Activated CD4-positive, alpha-beta T cell treated with anti-CD3 and anti-CD28 coated beads, Interleukin-2, amount 10 ng/mL, durations not matched to agents 24 days and 14 days (primary cell): ENCODE measurements at regions not wholly inside any gene's neighbourhood (a gene's known extent, or its start where the extent isn't known, plus 50 kb on each side); places are given as distances from the start of the nearest gene placed in this dataset.
"Not testable (repeated sequence)": the region's sequence is repeated elsewhere in the genome, so short reads cannot be mapped to it uniquely, and the experiment has no call there.

Experiments used
- DNase-seq: peaks from one replicate; pipeline ENCODE4 v3.0.0; 2022
- H3K27ac Mint-ChIP-seq: one replicate; pipeline ENCODE4 v1.8.0; 2022; ENCODE audit warnings: mild to moderate bottlenecking, mixed read lengths
- H3K27me3 Mint-ChIP-seq: one replicate; pipeline ENCODE4 v1.8.0; 2022; ENCODE audit warnings: mixed read lengths
- H3K36me3 Mint-ChIP-seq: one replicate; pipeline ENCODE4 v1.8.0; 2022; ENCODE audit warnings: low read depth, mild to moderate bottlenecking, mixed read lengths
- H3K4me1 Mint-ChIP-seq: one replicate; pipeline ENCODE4 v1.8.0; 2021; ENCODE audit warnings: mixed read lengths
- H3K4me3 Mint-ChIP-seq: one replicate; pipeline ENCODE4 v1.8.0; 2022; ENCODE audit warnings: mild to moderate bottlenecking, moderate library complexity, mixed read lengths
- H3K9me3 Mint-ChIP-seq: one replicate; pipeline ENCODE4 v1.8.0; 2021; ENCODE audit warnings: mixed read lengths
- intact Hi-C: fragments of 100-400 bp; cut with micrococcal nuclease; formaldehyde crosslinking; loops from one replicate; pipeline ENCODE4 v1.15.1; 2023

GRCh38 chr10:4396401-4397283 is 429.4 kb upstream of the AKR1E2 start:
- DNase-seq: no peak
- Mint-ChIP-seq H3K27me3 (peaks cover 6% of the 10 kb centered on the region), H3K9me3 (no peaks in the 10 kb centered on the region), H3K36me3 (no peaks in the 10 kb centered on the region), H3K4me3 (no peak overlapping the region), H3K27ac (no peak overlapping the region), H3K4me1 (no peaks in the 10 kb centered on the region)
- intact Hi-C loops: no loop called here

- Mint-ChIP-seq H3K36me3 (no peaks in the 10 kb centered on the region), H3K27me3 (peaks cover 6% of the 10 kb centered on the region), H3K27ac (no peak overlapping the region), H3K4me3 (no peak overlapping the region), H3K4me1 (no peaks in the 10 kb centered on the region), H3K9me3 (no peaks in the 10 kb centered on the region)
- no peak for DNase-seq
- intact Hi-C loops: no loop called here
Measured at GRCh38 chr10:4395731-4396130, 430.3 kb upstream of the AKR1E2 start.

GRCh38 chr10:4394455-4394854 is 431.6 kb upstream of the AKR1E2 start:
- H3K4me1 Mint-ChIP-seq: not testable (repeated sequence)

GRCh38 chr10:4391683-4392082 is 434.3 kb upstream of the AKR1E2 start:
- peaks cover 17% of the 10 kb centered on the region for H3K27me3 Mint-ChIP-seq
- no peaks in the 10 kb centered on the region for H3K4me1 Mint-ChIP-seq
- no peak overlapping the region for H3K4me3 Mint-ChIP-seq
- no peak overlapping the region for H3K27ac Mint-ChIP-seq
- DNase-seq: no peak
- no peaks in the 10 kb centered on the region for H3K36me3 Mint-ChIP-seq
- intact Hi-C loops: no loop called here
- H3K9me3 Mint-ChIP-seq: no peaks in the 10 kb centered on the region

More at GRCh38 chr10:4394455-4394854, 431.6 kb upstream of the AKR1E2 start:
- DNase-seq, intact Hi-C loops, H3K9me3 Mint-ChIP-seq, H3K4me3 Mint-ChIP-seq, H3K27ac Mint-ChIP-seq, H3K27me3 Mint-ChIP-seq, H3K36me3 Mint-ChIP-seq: not testable (repeated sequence)

- Mint-ChIP-seq H3K27me3 (peaks cover 22% of the 10 kb centered on the region), H3K4me1 (no peaks in the 10 kb centered on the region), H3K9me3 (no peaks in the 10 kb centered on the region), H3K27ac (no peak overlapping the region), H3K36me3 (no peaks in the 10 kb centered on the region), H3K4me3 (no peak overlapping the region)
- intact Hi-C loops: no loop called here
- DNase-seq: no peak
Measured at GRCh38 chr10:4390219-4390618, 435.8 kb upstream of the AKR1E2 start.

GRCh38 chr10:4385231-4385870 is 440.7 kb upstream of the AKR1E2 start:
- no peak overlapping the region for H3K4me3 Mint-ChIP-seq
- H3K27me3 Mint-ChIP-seq: peaks cover 41% of the 10 kb centered on the region
- H3K36me3 Mint-ChIP-seq: no peaks in the 10 kb centered on the region
- no peaks in the 10 kb centered on the region for H3K9me3 Mint-ChIP-seq
- intact Hi-C loops: no loop called here
- H3K27ac Mint-ChIP-seq: no peak overlapping the region
- DNase-seq: peak; percentile 45
- H3K4me1 Mint-ChIP-seq: no peaks in the 10 kb centered on the region

GRCh38 chr10:4384245-4384644 is 441.8 kb upstream of the AKR1E2 start:
- H3K9me3 Mint-ChIP-seq: no peaks in the 10 kb centered on the region
- no peaks in the 10 kb centered on the region for H3K4me1 Mint-ChIP-seq
- DNase-seq: peak; percentile 36
- H3K27ac Mint-ChIP-seq: no peak overlapping the region
- H3K27me3 Mint-ChIP-seq: peaks cover 37% of the 10 kb centered on the region
- intact Hi-C loops: no loop called here
- H3K4me3 Mint-ChIP-seq: no peak overlapping the region
- H3K36me3 Mint-ChIP-seq: no peaks in the 10 kb centered on the region

- intact Hi-C loops: no loop called here
- Mint-ChIP-seq H3K9me3 (no peaks in the 10 kb centered on the region), H3K27me3 (peaks cover 32% of the 10 kb centered on the region), H3K4me3 (no peak overlapping the region), H3K4me1 (no peaks in the 10 kb centered on the region), H3K27ac (no peak overlapping the region), H3K36me3 (no peaks in the 10 kb centered on the region)
- DNase-seq: no peak
Measured at GRCh38 chr10:4383651-4384098, 442.3 kb upstream of the AKR1E2 start.

GRCh38 chr10:4382811-4383210 is 443.2 kb upstream of the AKR1E2 start:
- intact Hi-C loops: no loop called here
- H3K4me1 Mint-ChIP-seq: no peaks in the 10 kb centered on the region
- peaks cover 32% of the 10 kb centered on the region for H3K27me3 Mint-ChIP-seq
- H3K27ac Mint-ChIP-seq: no peak overlapping the region
- no peak overlapping the region for H3K4me3 Mint-ChIP-seq
- H3K9me3 Mint-ChIP-seq: no peaks in the 10 kb centered on the region
- no peak for DNase-seq
- no peaks in the 10 kb centered on the region for H3K36me3 Mint-ChIP-seq

- no peak for DNase-seq
- Mint-ChIP-seq H3K27me3 (peaks cover 52% of the 10 kb centered on the region), H3K36me3 (no peaks in the 10 kb centered on the region), H3K4me1 (no peaks in the 10 kb centered on the region), H3K9me3 (peaks cover 4% of the 10 kb centered on the region), H3K4me3 (no peak overlapping the region), H3K27ac (no peak overlapping the region)
- intact Hi-C loops: no loop called here
Measured at GRCh38 chr10:4373612-4374011, 452.4 kb upstream of the AKR1E2 start.

GRCh38 chr10:4373098-4373497 is 452.9 kb upstream of the AKR1E2 start:
- intact Hi-C loops: no loop called here
- Mint-ChIP-seq H3K27me3 (peaks cover 53% of the 10 kb centered on the region), H3K4me3 (no peak overlapping the region), H3K27ac (no peak overlapping the region), H3K36me3 (no peaks in the 10 kb centered on the region), H3K9me3 (peaks cover 4% of the 10 kb centered on the region), H3K4me1 (no peaks in the 10 kb centered on the region)
- DNase-seq: no peak

GRCh38 chr10:4372601-4373000 is 453.4 kb upstream of the AKR1E2 start:
- peaks cover 54% of the 10 kb centered on the region for H3K27me3 Mint-ChIP-seq
- H3K27ac Mint-ChIP-seq: no peak overlapping the region
- intact Hi-C loops: no loop called here
- no peak for DNase-seq
- no peak overlapping the region for H3K4me3 Mint-ChIP-seq
- H3K36me3 Mint-ChIP-seq: no peaks in the 10 kb centered on the region
- H3K4me1 Mint-ChIP-seq: no peaks in the 10 kb centered on the region
- H3K9me3 Mint-ChIP-seq: peaks cover 4% of the 10 kb centered on the region

GRCh38 chr10:4371691-4372295 is 454.2 kb upstream of the AKR1E2 start:
- no peak for DNase-seq
- intact Hi-C loops: no loop called here
- no peak overlapping the region for H3K4me3 Mint-ChIP-seq
- H3K27ac Mint-ChIP-seq: no peak overlapping the region
- H3K9me3 Mint-ChIP-seq: peaks cover 4% of the 10 kb centered on the region
- peaks cover 57% of the 10 kb centered on the region for H3K27me3 Mint-ChIP-seq
- no peaks in the 10 kb centered on the region for H3K4me1 Mint-ChIP-seq
- H3K36me3 Mint-ChIP-seq: no peaks in the 10 kb centered on the region

- H3K4me3 Mint-ChIP-seq: no peak overlapping the region
- DNase-seq: no peak
- H3K4me1 Mint-ChIP-seq: no peaks in the 10 kb centered on the region
- no peaks in the 10 kb centered on the region for H3K36me3 Mint-ChIP-seq
- H3K27me3 Mint-ChIP-seq: peaks cover 51% of the 10 kb centered on the region
- H3K27ac Mint-ChIP-seq: no peak overlapping the region
- H3K9me3 Mint-ChIP-seq: peaks cover 4% of the 10 kb centered on the region
- intact Hi-C loops: no loop called here
Measured at GRCh38 chr10:4370376-4370775, 455.6 kb upstream of the AKR1E2 start.
